GM18507 (cell line): ENCODE measurements at regions not wholly inside any gene's neighbourhood (a gene's known extent, or its start where the extent isn't known, plus 50 kb on each side); places are given as distances from the start of the nearest gene placed in this dataset.
"Not testable (repeated sequence)": the region's sequence is repeated elsewhere in the genome, so short reads cannot be mapped to it uniquely, and the experiment has no call there.

Source experiments
- DNase-seq: peaks from one replicate; pipeline ENCODE4 v3.0.0; 2011; ENCODE audit warnings: low read depth; ENCODE audit not compliant: insufficient read length; ENCODE audit errors: extremely low spot score
- FAIRE-seq: peaks from 2 replicates; lab custom pipeline; 2011; peaks lifted over from hg19 to GRCh38; lab: Jason Lieb, UNC

- FAIRE-seq, DNase-seq: not testable (repeated sequence)
Measured at GRCh38 chr3:64361036-64361435, 135.8 kb upstream of the PRICKLE2 start.

DNA sequence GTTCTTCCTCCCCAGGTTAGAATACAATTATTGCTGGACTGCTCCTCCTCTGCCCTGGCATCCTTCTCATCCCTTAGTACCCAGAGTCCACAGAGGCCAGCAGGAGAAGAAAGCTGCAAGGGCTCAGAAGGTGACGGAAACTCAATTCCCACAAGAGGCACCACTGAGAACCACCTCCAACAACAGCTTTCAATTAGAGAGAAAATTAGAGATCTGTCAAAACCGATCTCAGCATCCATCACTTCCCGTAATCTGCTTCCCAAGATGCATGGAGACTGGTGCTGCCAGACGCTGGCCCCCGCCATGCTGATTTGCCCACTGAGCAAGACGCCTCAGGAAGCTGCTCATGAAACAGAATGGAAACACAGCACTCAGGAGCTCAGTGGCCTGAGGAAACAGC is 135.0 kb upstream of the PRICKLE2 start:
- no peak for FAIRE-seq
- no peak for DNase-seq

DNA sequence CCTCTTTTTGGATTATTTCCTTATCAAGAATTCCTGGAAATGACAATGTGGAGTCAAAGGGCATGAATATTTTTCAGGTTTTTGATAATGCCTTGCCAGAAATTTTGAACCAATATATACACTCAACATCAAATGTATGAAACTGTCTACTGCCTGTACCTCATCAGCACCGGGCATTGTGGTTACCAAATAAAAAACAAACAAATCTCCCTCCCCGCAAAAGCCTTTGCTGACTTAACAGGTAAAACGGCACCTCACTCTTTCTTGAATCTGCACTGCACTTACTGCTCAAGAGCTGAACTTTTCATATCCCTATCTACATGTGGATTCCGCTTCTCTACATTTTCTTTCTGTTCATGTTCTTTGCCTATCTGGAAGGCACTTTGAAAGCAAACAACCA is 134.5 kb upstream of the PRICKLE2 start:
- DNase-seq = no peak
- FAIRE-seq = no peak

- no peak for FAIRE-seq
Measured at GRCh38 chr3:64358853-64359252, 133.6 kb upstream of the PRICKLE2 start.

DNA sequence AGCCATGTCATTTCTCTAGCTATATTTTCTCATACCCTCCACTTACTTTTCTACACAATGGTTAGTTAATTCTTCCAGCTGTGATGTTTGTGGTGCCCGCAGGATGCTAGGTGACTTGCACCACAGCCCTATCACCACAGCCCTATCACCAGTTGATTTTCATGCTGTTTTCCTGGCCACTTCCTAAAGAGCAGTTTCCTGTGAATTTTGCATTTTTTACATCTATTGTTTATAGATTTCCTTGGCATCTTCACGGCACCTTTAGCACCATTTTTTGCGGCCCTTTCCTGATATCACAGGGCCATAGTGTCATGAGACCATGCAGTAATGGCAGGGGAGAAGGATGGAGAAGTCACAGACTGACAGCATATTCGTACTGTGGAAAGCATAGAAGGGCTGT is 132.9 kb upstream of the PRICKLE2 start:
- FAIRE-seq (no peak), DNase-seq (no peak)

More at GRCh38 chr3:64358853-64359252, 133.6 kb upstream of the PRICKLE2 start:
- no peak for DNase-seq

- FAIRE-seq = no peak
Measured at GRCh38 chr3:64357481-64357880, 132.2 kb upstream of the PRICKLE2 start.

DNA sequence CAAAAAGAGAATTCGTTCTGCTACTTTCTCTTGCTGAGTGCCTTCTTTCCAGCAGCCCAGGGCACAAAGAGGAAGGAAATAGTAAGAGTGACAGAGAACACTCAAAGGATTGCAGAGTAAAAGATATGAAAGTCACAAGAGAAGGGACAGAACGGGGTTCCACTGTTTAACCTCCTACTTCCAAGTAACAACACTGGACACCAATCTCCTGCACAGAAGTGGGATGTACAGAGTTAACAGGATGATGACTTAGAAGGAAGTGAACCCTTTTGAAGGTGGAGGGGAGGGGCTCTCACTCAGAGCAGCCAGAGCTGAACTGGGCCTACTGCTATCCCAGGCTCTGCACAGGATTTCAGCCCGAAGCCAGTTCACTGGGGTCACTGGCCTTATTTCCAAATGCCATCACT is 130.1 kb upstream of the PRICKLE2 start:
- FAIRE-seq = no peak
- DNase-seq = no peak

More at GRCh38 chr3:64357481-64357880, 132.2 kb upstream of the PRICKLE2 start:
- no peak for DNase-seq

DNA sequence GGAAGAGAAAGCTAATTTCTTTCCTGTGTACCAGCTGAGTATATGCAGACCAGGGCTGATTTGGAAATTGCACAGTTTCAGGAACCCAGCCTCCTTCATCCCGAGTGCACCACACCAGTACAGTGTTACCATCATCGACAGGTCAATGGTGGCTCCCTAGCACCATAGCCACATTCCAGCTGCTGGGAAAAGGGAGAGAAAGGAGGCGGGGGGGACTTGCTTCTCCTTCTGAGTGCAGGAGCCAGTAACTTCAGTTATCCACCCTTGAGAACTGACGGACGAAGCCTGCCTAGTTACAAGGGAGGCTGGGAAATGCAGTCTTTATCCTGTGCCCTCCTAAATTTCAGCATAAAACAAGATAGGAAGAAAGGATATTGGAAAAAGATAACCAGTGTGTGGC is 129.7 kb upstream of the PRICKLE2 start:
- FAIRE-seq (no peak), DNase-seq (no peak)

DNA sequence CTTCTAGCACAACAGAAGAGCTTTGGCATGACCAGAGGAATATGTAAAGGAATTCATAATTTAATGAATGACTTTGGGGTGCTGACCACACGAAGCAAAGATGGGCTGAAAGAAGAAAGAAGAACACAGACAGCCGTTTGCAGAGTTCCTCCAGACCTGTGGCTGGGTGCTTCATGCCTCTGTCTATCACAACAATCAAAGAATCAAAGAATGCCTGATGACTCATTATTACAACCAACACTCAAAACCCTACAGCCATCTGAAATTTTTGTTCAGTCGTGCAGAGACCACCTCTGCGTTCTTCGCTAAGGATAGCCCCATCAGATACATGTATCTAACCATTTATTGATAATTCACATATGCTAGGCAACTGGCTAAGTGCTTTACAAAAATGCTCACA is 129.0 kb upstream of the PRICKLE2 start:
- FAIRE-seq = no peak

GRCh38 chr3:64353226-64353625 is 128.0 kb upstream of the PRICKLE2 start:
- DNase-seq = no peak
- no peak for FAIRE-seq

More for the DNA sequence above, 129.0 kb upstream of the PRICKLE2 start:
- DNase-seq = no peak

DNA sequence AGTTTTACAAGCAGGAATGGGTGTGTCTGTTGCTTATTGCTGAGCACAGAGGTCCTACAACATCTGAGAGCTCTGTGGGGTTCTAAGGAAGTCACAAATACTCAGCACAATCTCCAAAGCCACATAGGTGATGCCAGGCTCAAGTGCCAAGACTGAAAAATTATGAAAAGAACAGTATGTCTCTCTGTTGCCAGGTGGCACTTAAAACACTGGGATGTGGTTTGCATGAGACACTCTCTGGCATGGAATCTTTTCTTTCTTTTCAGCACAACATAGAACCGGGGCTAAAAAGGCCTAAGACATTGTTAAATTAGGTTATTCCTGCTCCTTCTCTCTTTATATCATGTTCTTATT is 127.3 kb upstream of the PRICKLE2 start:
- no peak for FAIRE-seq
- DNase-seq = no peak

GRCh38 chr3:64351713-64352638 is 126.7 kb upstream of the PRICKLE2 start:
- no peak for DNase-seq
- FAIRE-seq = no peak

DNA sequence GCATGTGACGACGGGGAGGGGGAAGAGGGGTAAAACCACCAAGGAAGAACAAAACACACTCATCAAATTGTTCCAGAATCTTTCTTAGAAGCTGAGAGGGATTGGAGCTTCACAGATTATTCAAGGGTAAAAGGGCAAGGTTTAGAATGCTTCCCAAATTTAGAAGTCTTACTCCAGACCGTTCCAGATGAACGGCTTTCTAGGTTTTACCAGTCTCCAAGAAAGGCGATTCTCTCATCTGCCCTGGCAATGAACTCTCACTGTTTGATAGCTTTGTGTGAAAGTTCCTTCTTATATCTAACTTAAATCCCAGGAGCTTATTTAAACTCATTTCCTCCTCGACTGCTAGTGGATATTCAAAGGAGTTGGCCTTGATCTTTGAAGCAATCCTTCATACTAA is 124.3 kb upstream of the PRICKLE2 start:
- FAIRE-seq = no peak
- DNase-seq = no peak

- DNase-seq (no peak), FAIRE-seq (no peak)
Measured at GRCh38 chr3:64345371-64345770, 120.1 kb upstream of the PRICKLE2 start.

- DNase-seq (no peak), FAIRE-seq (no peak)
Measured at GRCh38 chr3:64344721-64345207, 119.5 kb upstream of the PRICKLE2 start.

GRCh38 chr3:64343689-64344430 is 118.6 kb upstream of the PRICKLE2 start:
- DNase-seq = no peak
- FAIRE-seq = no peak

DNA sequence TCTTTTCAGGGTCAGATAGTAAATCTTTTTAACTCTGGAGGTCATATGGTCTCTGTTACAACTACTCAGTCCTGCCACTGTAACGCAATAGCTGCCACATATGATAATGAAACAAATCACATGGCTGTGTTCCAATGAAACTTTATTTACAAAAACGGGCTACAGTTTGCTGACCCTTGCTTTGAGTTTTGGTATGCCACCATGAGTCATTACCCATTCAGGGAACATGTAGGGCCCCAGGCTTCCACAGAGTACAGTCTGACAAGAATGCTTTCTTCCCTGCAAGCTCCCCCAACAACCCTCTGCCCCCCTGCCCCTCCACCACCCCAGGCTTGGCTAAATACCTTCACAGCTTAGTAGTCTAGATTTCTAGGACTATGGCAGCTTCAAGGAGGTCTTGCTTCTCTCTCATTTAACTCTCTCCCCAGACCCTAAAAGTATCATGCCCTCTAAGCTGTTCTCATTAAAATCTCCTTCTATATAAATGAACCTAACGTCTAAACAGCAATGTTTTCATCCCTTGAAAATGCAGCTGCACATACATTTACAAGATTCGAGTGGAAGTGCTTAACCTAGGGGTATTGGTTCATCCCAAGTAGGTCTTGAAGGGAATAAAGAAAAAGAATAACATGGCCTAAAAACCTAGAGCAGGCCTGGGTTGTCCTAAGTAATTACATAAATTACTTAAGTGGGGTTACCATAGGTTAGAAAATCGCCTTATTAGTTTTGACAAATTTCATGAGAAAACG is 117.8 kb upstream of the PRICKLE2 start:
- FAIRE-seq = no peak
- no peak for DNase-seq

DNA sequence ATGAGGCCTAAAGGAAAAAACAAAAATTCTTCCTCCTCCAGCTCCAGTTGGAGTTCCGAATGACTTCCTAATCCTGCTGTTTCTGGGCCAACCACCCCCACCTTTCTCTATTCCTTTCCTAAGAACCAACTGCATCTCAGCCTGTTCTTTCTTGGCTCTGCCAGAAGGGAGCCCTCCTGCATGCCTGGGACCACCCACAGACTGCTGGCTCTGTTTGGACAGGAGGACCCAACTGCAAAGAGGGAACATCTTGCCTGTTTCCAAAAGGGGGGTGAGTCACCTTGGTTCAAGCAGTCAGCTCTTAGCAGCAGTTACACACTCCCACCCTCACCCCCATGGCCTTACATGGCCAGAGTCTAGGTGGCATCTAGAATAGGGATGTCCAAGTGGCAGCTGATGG is 116.0 kb upstream of the PRICKLE2 start:
- no peak for FAIRE-seq

GRCh38 chr3:64340641-64341101 is 115.4 kb upstream of the PRICKLE2 start:
- FAIRE-seq (no peak), DNase-seq (no peak)

More for the DNA sequence above, 116.0 kb upstream of the PRICKLE2 start:
- DNase-seq = no peak

GRCh38 chr3:64336488-64336887 is 111.2 kb upstream of the PRICKLE2 start:
- DNase-seq = no peak
- FAIRE-seq = no peak
